ENCODE measurements at regions not wholly inside any gene's neighbourhood (a gene's known extent, or its start where the extent isn't known, plus 50 kb on each side); places are given as distances from the start of the nearest gene placed in this dataset.
"Not testable (repeated sequence)": the region's sequence is repeated elsewhere in the genome, so short reads cannot be mapped to it uniquely, and the experiment has no call there.

DNA sequence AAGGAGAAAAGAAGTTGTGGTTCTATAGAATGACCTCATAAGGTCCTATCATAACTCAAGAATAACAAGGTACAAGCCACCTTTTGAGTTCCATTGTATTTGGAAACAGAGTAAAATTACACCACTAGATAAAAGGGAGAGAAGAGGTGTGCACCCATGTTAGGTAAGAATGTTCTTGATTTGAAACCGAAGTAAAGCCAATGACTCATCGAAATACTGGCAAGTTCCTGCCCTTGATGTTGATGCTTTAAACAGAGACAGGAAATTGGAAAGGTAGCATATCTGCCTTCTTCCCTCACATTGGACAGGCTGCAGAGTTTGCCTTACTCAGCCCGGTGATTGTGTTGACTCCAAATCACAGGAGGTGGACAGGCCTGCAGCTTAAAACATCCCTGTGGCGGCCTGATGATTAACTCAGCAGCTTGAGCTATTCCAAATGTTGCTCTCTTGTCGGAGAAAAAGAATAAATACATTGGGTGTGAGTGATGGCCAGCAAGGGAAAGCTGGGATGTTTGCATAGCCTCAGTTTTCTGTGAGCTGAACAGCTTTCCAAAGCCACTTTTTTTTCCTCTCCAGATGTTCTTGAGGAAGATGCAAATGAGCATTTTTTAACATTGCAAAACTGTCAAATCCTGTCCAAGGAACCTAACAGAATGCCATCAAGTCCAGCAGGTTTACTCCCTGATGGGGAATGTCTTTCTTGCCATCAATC lies 321.1 kb downstream of the NKX6-1 start:
- TF ChIP-seq POLR2A (IDR thresholded peaks at IDR 0.05; ENCODE audit: low read length) = no peak
- no peak for TF ChIP-seq GATA1 (IDR thresholded peaks at IDR 0.05; ENCODE audit: low read depth, low read length)

GRCh38 chr4:84176016-84176415 lies 323.1 kb downstream of the NKX6-1 start:
- TF ChIP-seq GATA1 (IDR thresholded peaks at IDR 0.05; ENCODE audit: low read depth, low read length) (no peak), POLR2A (IDR thresholded peaks at IDR 0.05; ENCODE audit: low read length) (no peak)
- DNase-seq = no peak

More for the DNA sequence above, 321.1 kb downstream of the NKX6-1 start:
- no peak for DNase-seq

DNA sequence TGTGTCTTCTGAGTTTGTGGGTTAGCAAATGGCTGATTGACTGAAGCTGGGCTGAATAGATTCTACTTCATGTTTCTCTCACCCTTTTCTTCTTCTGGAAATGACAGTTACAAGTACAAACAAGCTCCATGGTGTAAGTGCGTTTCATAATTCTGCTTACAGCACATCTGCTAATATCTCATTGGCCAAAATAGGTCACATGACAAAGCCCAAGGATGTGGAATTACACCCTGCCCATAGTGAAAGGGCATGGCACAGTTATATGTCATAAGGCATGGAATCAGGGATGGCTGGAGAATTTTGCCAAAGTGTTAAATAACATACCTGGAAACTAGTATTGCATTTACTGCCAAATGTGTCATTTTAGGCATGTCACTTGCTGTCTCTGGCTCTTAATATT lies 327.2 kb downstream of the NKX6-1 start:
- no peak for DNase-seq
- TF ChIP-seq GATA1 (IDR thresholded peaks at IDR 0.05; ENCODE audit: low read depth, low read length) (no peak), POLR2A (IDR thresholded peaks at IDR 0.05; ENCODE audit: low read length) (no peak)

- no peak for TF ChIP-seq GATA1 (IDR thresholded peaks at IDR 0.05; ENCODE audit: low read depth, low read length)
- TF ChIP-seq POLR2A (IDR thresholded peaks at IDR 0.05; ENCODE audit: low read length) = no peak
- DNase-seq = no peak
Observed at GRCh38 chr4:84167564-84167963, 331.5 kb downstream of the NKX6-1 start.

GRCh38 chr4:84167093-84167492 lies 332.0 kb downstream of the NKX6-1 start:
- TF ChIP-seq POLR2A (IDR thresholded peaks at IDR 0.05; ENCODE audit: low read length) (no peak), GATA1 (IDR thresholded peaks at IDR 0.05; ENCODE audit: low read depth, low read length) (no peak)
- DNase-seq = no peak

- TF ChIP-seq POLR2A (IDR thresholded peaks at IDR 0.05; ENCODE audit: low read length) (no peak), GATA1 (IDR thresholded peaks at IDR 0.05; ENCODE audit: low read depth, low read length) (no peak)
- no peak for DNase-seq
Observed at GRCh38 chr4:84166486-84166885, 332.6 kb downstream of the NKX6-1 start.

GRCh38 chr4:84164201-84164600 lies 334.9 kb downstream of the NKX6-1 start:
- DNase-seq = no peak
- TF ChIP-seq POLR2A (IDR thresholded peaks at IDR 0.05; ENCODE audit: low read length) = no peak
- TF ChIP-seq GATA1 (IDR thresholded peaks at IDR 0.05; ENCODE audit: low read depth, low read length) = no peak

- no peak for DNase-seq
- no peak for TF ChIP-seq POLR2A (IDR thresholded peaks at IDR 0.05; ENCODE audit: low read length)
- no peak for TF ChIP-seq GATA1 (IDR thresholded peaks at IDR 0.05; ENCODE audit: low read depth, low read length)
Observed at GRCh38 chr4:84159762-84160161, 339.3 kb downstream of the NKX6-1 start.

GRCh38 chr4:84158670-84159069 lies 340.4 kb downstream of the NKX6-1 start:
- TF ChIP-seq POLR2A (IDR thresholded peaks at IDR 0.05; ENCODE audit: low read length) = no peak
- TF ChIP-seq GATA1 (IDR thresholded peaks at IDR 0.05; ENCODE audit: low read depth, low read length) = no peak
- DNase-seq = no peak

- no peak for TF ChIP-seq GATA1 (IDR thresholded peaks at IDR 0.05; ENCODE audit: low read depth, low read length)
- TF ChIP-seq POLR2A (IDR thresholded peaks at IDR 0.05; ENCODE audit: low read length) = no peak
- no peak for DNase-seq
Observed at GRCh38 chr4:84151574-84151973, 347.5 kb downstream of the NKX6-1 start.

- TF ChIP-seq GATA1 (IDR thresholded peaks at IDR 0.05; ENCODE audit: low read depth, low read length) = no peak
- DNase-seq = no peak
Observed at GRCh38 chr4:84150177-84150576, 348.9 kb downstream of the NKX6-1 start.

DNA sequence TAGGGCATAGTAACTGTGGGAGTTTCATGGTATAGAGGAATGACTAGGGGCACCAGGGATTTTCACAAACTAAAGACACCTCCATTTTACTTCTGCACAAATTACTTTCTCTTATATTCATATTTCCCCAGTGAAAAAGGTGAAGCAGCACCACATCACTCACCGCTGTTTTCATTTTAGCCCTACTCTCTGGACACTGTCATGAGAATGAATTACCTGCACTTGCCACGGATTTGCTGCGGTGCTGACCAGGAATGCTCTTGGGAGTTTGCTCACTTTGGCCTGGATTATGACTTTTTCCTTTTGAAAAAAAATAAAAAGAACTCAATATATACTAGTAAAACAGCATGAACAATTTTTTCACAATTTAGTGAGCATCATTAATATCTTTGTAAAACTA lies 351.3 kb downstream of the NKX6-1 start:
- no peak for DNase-seq
- TF ChIP-seq POLR2A (IDR thresholded peaks at IDR 0.05; ENCODE audit: low read length) = no peak
- TF ChIP-seq GATA1 (IDR thresholded peaks at IDR 0.05; ENCODE audit: low read depth, low read length) = no peak

DNA sequence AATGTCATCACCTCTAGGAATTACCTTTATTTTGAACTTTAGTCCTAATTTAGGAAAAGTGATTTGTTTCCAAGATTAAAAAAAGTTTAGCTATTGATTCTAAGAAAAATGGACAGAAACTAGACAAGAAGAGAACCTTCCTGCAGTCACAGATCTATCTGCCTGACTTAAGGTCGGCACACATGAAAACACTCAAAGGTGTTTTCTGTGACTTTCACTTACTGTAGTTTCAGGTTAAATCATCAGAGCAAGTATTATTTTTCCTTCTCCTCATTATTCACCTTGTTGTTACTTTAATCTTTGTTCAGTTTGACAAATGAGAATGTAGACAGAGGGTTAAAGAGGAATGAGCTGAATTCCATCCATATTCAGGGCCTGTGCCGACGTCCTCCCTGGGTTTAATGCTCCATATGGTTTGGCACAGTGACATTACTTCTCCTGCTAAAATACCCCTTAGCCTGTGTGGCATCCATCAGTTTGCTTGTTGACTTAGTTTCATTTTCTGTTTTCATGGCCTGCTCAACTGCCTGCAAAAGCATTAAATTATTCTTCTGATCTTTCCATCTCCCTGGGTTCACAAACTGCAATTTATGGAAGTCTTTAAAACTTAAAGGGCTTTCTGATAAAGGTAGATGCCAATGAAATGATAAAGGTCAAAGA lies 352.7 kb downstream of the NKX6-1 start:
- no peak for DNase-seq
- TF ChIP-seq GATA1 (IDR thresholded peaks at IDR 0.05; ENCODE audit: low read depth, low read length) (no peak), POLR2A (IDR thresholded peaks at IDR 0.05; ENCODE audit: low read length) (no peak)

- DNase-seq = no peak
- TF ChIP-seq GATA1 (IDR thresholded peaks at IDR 0.05; ENCODE audit: low read depth, low read length) = no peak
- no peak for TF ChIP-seq POLR2A (IDR thresholded peaks at IDR 0.05; ENCODE audit: low read length)
Observed at GRCh38 chr4:84145176-84145575, 353.9 kb downstream of the NKX6-1 start.

DNA sequence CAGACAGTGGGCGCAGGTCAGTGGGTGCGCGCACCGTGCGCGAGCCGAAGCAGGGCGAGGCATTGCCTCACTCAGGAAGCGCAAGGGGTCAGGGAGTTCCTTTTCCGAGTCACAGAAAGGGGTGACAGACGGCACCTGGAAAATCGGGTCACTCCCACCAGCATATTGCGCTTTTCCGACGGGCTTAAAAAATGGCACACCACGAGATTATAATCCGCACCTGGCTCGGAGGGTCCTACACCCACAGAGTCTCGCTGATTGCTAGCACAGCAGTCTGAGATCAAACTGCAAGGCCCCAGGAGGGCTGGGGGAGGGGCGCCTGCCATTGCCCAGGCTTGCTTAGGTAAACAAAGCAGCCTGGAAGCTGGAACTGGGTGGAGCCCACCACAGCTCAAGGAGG lies 372.2 kb downstream of the NKX6-1 start:
- DNase-seq = not testable (repeated sequence)
